Peyer's patch (tissue), 4 donors: ENCODE measurements at regions not wholly inside any gene's neighbourhood (a gene's known extent, or its start where the extent isn't known, plus 50 kb on each side); places are given as distances from the start of the nearest gene placed in this dataset.
"Not testable (repeated sequence)": the region's sequence is repeated elsewhere in the genome, so short reads cannot be mapped to it uniquely, and the experiment has no call there.

Experiments used
- POLR2A ChIP-seq, 2 donors: fragments of 450-650 bp; IDR thresholded peaks; one replicate each; pipeline ENCODE4 v1.5.1; 2017; ENCODE audit warnings: antibody characterized with exemption in 2 of 2, mild to moderate bottlenecking in 2 of 2, moderate library complexity in 2 of 2
- TF ChIP-seq, protein P1 (sequence below), 6 experiments: fragments of 450-650 bp in 4 of 6; fragments of 200-600 bp in 2 of 6; sonication (generic) in 1 of 6; IDR thresholded peaks; one replicate each; pipeline ENCODE4 v1.5.1; 2017 to 2019; ENCODE audit warnings: antibody characterized with exemption in 6 of 6, mild to moderate bottlenecking in 3 of 6, moderate library complexity in 1 of 6

DNA sequence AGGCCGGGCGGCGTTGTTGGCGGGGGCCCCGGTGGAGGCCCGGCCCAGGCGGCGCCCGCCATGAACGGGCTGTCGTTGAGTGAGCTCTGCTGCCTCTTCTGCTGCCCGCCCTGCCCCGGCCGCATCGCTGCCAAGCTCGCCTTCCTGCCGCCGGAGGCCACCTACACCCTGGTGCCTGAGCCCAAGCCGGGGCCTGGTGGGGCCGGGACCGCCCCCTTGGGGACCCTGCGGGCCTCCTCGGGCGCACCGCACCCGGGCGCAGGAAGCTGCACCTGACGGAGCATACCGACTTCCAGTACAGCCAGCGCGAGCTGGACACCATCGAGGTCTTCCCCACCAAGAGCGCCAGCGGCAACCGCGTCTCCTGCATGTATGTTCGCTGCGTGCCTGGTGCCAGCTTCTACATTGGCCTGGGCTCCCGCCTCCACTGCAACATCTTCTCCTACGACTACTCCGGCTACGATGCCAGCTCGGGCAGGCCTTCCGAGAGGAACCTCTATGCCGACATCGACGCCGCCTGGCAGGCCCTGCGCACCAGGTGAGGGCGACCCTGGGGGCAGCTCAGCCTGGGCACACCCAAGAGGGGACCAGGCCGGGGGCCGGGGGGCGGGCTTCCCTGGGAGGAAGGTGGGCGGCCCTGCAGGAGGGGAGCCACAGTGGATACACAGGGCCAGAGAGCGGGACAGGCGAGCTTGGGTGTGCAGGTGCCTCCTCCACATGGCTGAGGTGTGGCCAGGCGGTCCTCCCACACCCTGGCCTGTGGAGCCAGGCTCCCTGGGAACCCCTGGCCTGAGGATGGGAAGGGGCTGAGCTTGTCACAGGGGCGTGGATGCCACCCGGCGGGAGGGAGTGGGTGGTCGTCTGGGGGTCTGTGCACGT lies 201.6 kb downstream of the USP22 start:
- TF ChIP-seq, protein P1, sequence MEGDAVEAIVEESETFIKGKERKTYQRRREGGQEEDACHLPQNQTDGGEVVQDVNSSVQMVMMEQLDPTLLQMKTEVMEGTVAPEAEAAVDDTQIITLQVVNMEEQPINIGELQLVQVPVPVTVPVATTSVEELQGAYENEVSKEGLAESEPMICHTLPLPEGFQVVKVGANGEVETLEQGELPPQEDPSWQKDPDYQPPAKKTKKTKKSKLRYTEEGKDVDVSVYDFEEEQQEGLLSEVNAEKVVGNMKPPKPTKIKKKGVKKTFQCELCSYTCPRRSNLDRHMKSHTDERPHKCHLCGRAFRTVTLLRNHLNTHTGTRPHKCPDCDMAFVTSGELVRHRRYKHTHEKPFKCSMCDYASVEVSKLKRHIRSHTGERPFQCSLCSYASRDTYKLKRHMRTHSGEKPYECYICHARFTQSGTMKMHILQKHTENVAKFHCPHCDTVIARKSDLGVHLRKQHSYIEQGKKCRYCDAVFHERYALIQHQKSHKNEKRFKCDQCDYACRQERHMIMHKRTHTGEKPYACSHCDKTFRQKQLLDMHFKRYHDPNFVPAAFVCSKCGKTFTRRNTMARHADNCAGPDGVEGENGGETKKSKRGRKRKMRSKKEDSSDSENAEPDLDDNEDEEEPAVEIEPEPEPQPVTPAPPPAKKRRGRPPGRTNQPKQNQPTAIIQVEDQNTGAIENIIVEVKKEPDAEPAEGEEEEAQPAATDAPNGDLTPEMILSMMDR (IDR thresholded peaks at IDR 0.05): not testable (repeated sequence)
- TF ChIP-seq POLR2A (IDR thresholded peaks at IDR 0.05): not testable (repeated sequence)
